OCI-LY3 (cell line): ENCODE measurements at regions not wholly inside any gene's neighbourhood (a gene's known extent, or its start where the extent isn't known, plus 50 kb on each side); places are given as distances from the start of the nearest gene placed in this dataset.

ENCODE experiments used
- H2AFZ ChIP-seq: fragments of 200-600, 300-600 bp; shearing (Covaris generic); 2 replicates; pipeline ENCODE4 v1.6.0; 2014; ENCODE audit warnings: antibody characterized with exemption, low read depth, low read length
- H3K27ac ChIP-seq: fragments of 200-600, 300-600 bp; sonication (generic); 2 replicates; pipeline ENCODE4 v1.5.1; 2014; ENCODE audit warnings: mild to moderate bottlenecking, low read length, moderate library complexity, mixed read lengths
- H3K27me3 ChIP-seq: fragments of 200-600, 300-600 bp; sonication (generic); 2 replicates; pipeline ENCODE4 v1.6.1; 2014; ENCODE audit warnings: low read depth, low read length, mixed read lengths
- H3K36me3 ChIP-seq: fragments of 200-600, 300-600 bp; sonication (generic); replicated peaks from 2 replicates; pipeline ENCODE3; 2014; ENCODE audit warnings: low read depth, low read length, mixed read lengths
- H3K4me1 ChIP-seq: fragments of 300-600, 200-600 bp; sonication (generic); 2 replicates; pipeline ENCODE4 v1.6.1; 2014; ENCODE audit warnings: low read length, mixed read lengths
- H3K4me2 ChIP-seq: fragments of 200-600, 300-600 bp; sonication (generic); 2 replicates; pipeline ENCODE4 v1.6.1; 2014; ENCODE audit warnings: low read length, mixed read lengths
- H3K4me3 ChIP-seq: fragments of 300-600, 200-600 bp; sonication (generic); 2 replicates; pipeline ENCODE4 v1.5.1; 2014; ENCODE audit warnings: antibody characterized with exemption, mild to moderate bottlenecking, low read length, moderate library complexity
- H3K79me2 ChIP-seq: fragments of 300-600, 200-600 bp; shearing (Covaris generic); 2 replicates; pipeline ENCODE4 v1.6.1; 2014; ENCODE audit warnings: mild to moderate bottlenecking, low read length, mixed read lengths
- H3K9ac ChIP-seq: fragments of 300-600, 200-600 bp; shearing (Covaris generic); 2 replicates; pipeline ENCODE4 v1.6.0; 2014; ENCODE audit warnings: mild to moderate bottlenecking, low read length, moderate library complexity
- H3K9me3 ChIP-seq: fragments of 200-600, 300-600 bp; shearing (Covaris generic); 2 replicates; pipeline ENCODE4 v1.6.1; 2014; ENCODE audit warnings: low read length, mixed read lengths; ENCODE audit not compliant: insufficient read depth
- H4K20me1 ChIP-seq: fragments of 200-600, 300-600 bp; sonication (generic); 2 replicates; pipeline ENCODE4 v1.6.1; 2016; ENCODE audit warnings: low read length, mixed read lengths; ENCODE audit not compliant: insufficient read depth
- EZH2phosphoT487 ChIP-seq: fragments of 200-600 bp; shearing (Covaris generic); IDR thresholded peaks from 2 replicates; pipeline ENCODE4 v1.6.1; 2018; ENCODE audit warnings: antibody characterized with exemption, mixed run types, low read depth
- TF ChIP-seq, protein P1 (sequence below): fragments of 200-600, 300-600 bp; sonication (generic); IDR thresholded peaks from 2 replicates; pipeline ENCODE4 v1.5.1; 2014; ENCODE audit warnings: antibody characterized with exemption, low read length, low read depth

DNA sequence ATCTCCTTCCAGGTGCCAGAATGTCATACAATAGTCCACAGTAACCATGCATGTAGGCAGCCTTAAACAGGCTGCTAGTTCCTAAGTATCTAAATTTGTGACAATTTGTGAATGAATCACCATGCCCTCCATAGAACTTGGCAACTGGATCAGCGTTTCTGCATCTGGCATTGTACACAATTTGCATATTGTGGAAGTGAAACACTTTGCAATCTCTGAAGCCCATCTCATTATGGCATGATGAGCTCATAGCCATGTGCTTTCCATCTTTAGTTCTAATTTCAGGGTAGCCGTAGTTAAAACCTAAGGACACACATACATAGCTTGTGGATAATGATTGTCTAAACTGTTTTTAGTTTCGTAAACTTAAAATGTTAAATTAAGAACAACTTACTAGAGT lies 573.6 kb downstream of the PPP4R3C start:
- Histone ChIP-seq H3K27ac (peak overlapping the region; percentile 48), H4K20me1 (no peaks in the 10 kb centered on the region), H3K4me1 (peaks cover 12% of the 10 kb centered on the region), H2AFZ (no peak overlapping the region), H3K36me3 (peaks cover 10% of the 10 kb centered on the region), H3K4me3 (no peak overlapping the region), H3K9ac (no peak overlapping the region), H3K9me3 (no peaks in the 10 kb centered on the region), H3K27me3 (no peaks in the 10 kb centered on the region), H3K79me2 (no peaks in the 10 kb centered on the region), H3K4me2 (peak overlapping the region; percentile 8; the same call in 1 of the 2 replicates)
- TF ChIP-seq, protein P1, sequence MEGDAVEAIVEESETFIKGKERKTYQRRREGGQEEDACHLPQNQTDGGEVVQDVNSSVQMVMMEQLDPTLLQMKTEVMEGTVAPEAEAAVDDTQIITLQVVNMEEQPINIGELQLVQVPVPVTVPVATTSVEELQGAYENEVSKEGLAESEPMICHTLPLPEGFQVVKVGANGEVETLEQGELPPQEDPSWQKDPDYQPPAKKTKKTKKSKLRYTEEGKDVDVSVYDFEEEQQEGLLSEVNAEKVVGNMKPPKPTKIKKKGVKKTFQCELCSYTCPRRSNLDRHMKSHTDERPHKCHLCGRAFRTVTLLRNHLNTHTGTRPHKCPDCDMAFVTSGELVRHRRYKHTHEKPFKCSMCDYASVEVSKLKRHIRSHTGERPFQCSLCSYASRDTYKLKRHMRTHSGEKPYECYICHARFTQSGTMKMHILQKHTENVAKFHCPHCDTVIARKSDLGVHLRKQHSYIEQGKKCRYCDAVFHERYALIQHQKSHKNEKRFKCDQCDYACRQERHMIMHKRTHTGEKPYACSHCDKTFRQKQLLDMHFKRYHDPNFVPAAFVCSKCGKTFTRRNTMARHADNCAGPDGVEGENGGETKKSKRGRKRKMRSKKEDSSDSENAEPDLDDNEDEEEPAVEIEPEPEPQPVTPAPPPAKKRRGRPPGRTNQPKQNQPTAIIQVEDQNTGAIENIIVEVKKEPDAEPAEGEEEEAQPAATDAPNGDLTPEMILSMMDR, result no peak
- no peak for TF ChIP-seq EZH2phosphoT487

DNA sequence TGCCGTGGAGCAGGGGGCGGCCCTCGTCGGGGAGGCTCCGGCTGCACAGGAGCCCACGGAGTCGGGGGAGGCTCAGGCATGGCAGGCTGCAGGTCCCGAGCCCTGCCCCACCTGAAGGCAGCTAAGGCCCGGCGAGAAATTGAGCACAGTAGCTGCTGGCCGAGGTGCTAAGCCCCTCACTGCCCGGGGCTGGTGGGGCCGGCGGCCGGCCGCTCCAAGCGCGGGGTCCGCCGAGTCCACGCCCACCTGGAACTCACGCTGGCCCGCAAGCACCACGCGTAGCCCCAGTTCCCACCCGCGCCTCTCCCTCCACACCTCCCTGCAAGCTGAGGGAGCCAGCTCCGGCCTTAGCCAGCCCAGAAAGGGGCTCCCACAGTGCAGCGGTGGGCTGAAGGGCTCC lies 589.4 kb downstream of the PPP4R3C start:
- Histone ChIP-seq H3K4me2 (no peak overlapping the region), H3K27ac (no peak overlapping the region), H3K9ac (no peak overlapping the region), H3K27me3 (no peaks in the 10 kb centered on the region), H3K79me2 (no peaks in the 10 kb centered on the region), H3K4me3 (no peak overlapping the region), H3K36me3 (peaks cover 12% of the 10 kb centered on the region), H3K4me1 (peaks cover 19% of the 10 kb centered on the region), H3K9me3 (0 out of 2 replicates have a peak, but pooled peaks cover 8% of the 10 kb centered on the region), H4K20me1 (no peaks in the 10 kb centered on the region), H2AFZ (no peak overlapping the region)
- TF ChIP-seq, protein P1, result no peak
- no peak for TF ChIP-seq EZH2phosphoT487

DNA sequence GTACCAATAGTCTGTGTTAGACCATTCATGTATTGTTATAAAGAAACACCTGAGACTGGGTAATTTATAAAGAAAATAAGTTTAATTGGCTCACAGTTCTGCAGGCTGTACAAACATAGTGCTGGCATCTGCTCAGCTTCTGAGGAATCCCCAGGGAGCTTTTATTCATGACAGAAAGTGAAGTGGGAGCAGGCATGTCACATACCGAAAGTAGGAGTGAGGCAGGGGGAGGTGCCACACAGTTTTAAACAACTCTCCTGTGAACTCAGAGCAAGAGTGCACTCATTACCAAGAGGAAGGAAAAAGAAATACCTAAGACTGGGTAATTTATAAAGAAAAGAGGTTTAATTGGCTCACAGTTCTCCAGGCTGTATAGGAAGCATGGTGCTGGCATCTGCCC lies 591.2 kb downstream of the PPP4R3C start:
- TF ChIP-seq EZH2phosphoT487, result no peak
- TF ChIP-seq, protein P1, result no peak
- 0 out of 2 replicates have a peak, but pooled peaks cover 8% of the 10 kb centered on the region for H3K9me3 ChIP-seq
- no peaks in the 10 kb centered on the region for H3K79me2 ChIP-seq
- H3K4me3 ChIP-seq, result peak overlapping the region; percentile 29; the same call in 1 of the 2 replicates
- H3K4me1 ChIP-seq, result peaks cover 20% of the 10 kb centered on the region
- no peaks in the 10 kb centered on the region for H3K27me3 ChIP-seq
- no peak overlapping the region; the same call in 1 of the 2 replicates for H2AFZ ChIP-seq
- H3K4me2 ChIP-seq, result peak overlapping the region; percentile 26
- H4K20me1 ChIP-seq, result no peaks in the 10 kb centered on the region
- peak overlapping the region; percentile 20; the same call in 1 of the 2 replicates for H3K9ac ChIP-seq
- H3K27ac ChIP-seq, result peak overlapping the region; percentile 96
- peaks cover 12% of the 10 kb centered on the region for H3K36me3 ChIP-seq

DNA sequence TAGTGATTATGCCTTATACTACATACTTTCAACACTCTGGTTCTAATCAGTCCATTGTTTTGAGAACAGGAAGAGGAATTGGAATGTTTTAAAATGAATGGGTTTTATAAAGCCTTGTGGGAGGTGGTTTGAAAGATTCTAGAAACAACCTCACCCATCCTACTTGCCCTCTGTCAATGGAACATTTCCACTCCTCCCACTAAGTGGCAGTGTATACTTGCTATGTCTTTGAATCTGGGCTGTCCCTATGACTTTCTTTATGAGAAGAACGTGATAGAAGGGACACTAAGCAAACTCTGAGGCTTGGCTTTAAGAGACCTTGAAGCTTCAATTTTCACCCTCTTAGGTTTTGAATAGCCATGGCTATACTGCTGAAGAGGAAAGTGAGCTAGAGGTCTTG lies 611.2 kb downstream of the PPP4R3C start:
- no peaks in the 10 kb centered on the region for H4K20me1 ChIP-seq
- H3K4me1 ChIP-seq, result peaks cover 24% of the 10 kb centered on the region
- TF ChIP-seq EZH2phosphoT487, result no peak
- TF ChIP-seq, protein P1, result peak; percentile 69
- H3K4me3 ChIP-seq, result no peak overlapping the region
- H2AFZ ChIP-seq, result no peak overlapping the region
- H3K4me2 ChIP-seq, result peak overlapping the region; percentile 40
- H3K79me2 ChIP-seq, result no peaks in the 10 kb centered on the region
- H3K9me3 ChIP-seq, result no peaks in the 10 kb centered on the region
- H3K27me3 ChIP-seq, result no peaks in the 10 kb centered on the region
- H3K36me3 ChIP-seq, result no peaks in the 10 kb centered on the region
- H3K27ac ChIP-seq, result peak overlapping the region; percentile 31; the same call in 1 of the 2 replicates
- no peak overlapping the region for H3K9ac ChIP-seq
